Right forelimb (tissue), 1 donor: ENCODE measurements at regions not wholly inside any gene's neighbourhood (a gene's known extent, or its start where the extent isn't known, plus 50 kb on each side); places are given as distances from the start of the nearest gene placed in this dataset.

Experiments used
- DNase-seq: peaks from one replicate; pipeline ENCODE4 v3.0.0-alpha.2; 2018

- no peak for DNase-seq
These were observed 99.1 kb upstream of the HDAC4 start for GRCh38 chr2:239499726-239500573.

- DNase-seq = peak; percentile 61
These were observed 98.3 kb upstream of the HDAC4 start for GRCh38 chr2:239498981-239499634.

GRCh38 chr2:239498576-239498975 lies 97.8 kb upstream of the HDAC4 start:
- DNase-seq = no peak

GRCh38 chr2:239496700-239497099 lies 95.9 kb upstream of the HDAC4 start:
- DNase-seq = no peak

GRCh38 chr2:239495791-239496233 lies 95.0 kb upstream of the HDAC4 start:
- no peak for DNase-seq

- DNase-seq = no peak
These were observed 94.4 kb upstream of the HDAC4 start for GRCh38 chr2:239495175-239495574.

- DNase-seq = no peak
These were observed 93.8 kb upstream of the HDAC4 start for GRCh38 chr2:239494578-239494977.

- no peak for DNase-seq
These were observed 88.7 kb upstream of the HDAC4 start for GRCh38 chr2:239489481-239489880.

GRCh38 chr2:239488125-239488524 lies 87.3 kb upstream of the HDAC4 start:
- no peak for DNase-seq

GRCh38 chr2:239487272-239487671 lies 86.5 kb upstream of the HDAC4 start:
- DNase-seq = no peak

GRCh38 chr2:239485622-239486021 lies 84.8 kb upstream of the HDAC4 start:
- DNase-seq = no peak

- DNase-seq = no peak
These were observed 83.9 kb upstream of the HDAC4 start for GRCh38 chr2:239484571-239485355.

GRCh38 chr2:239482778-239483712 lies 82.2 kb upstream of the HDAC4 start:
- no peak for DNase-seq

- DNase-seq = no peak
These were observed 78.7 kb upstream of the HDAC4 start for GRCh38 chr2:239479471-239479870.

GRCh38 chr2:239477591-239477990 lies 76.8 kb upstream of the HDAC4 start:
- no peak for DNase-seq

GRCh38 chr2:239476757-239477585 lies 76.2 kb upstream of the HDAC4 start:
- no peak for DNase-seq

- DNase-seq = no peak
These were observed 75.4 kb upstream of the HDAC4 start for GRCh38 chr2:239476029-239476756.

- no peak for DNase-seq
These were observed 74.6 kb upstream of the HDAC4 start for GRCh38 chr2:239475161-239476028.

- DNase-seq = no peak
These were observed 72.5 kb upstream of the HDAC4 start for GRCh38 chr2:239473211-239473805.
